Liver (tissue), 7 donors: ENCODE measurements at regions not wholly inside any gene's neighbourhood (a gene's known extent, or its start where the extent isn't known, plus 50 kb on each side); places are given as distances from the start of the nearest gene placed in this dataset.

ENCODE experiments used
- DNase-seq: peaks from one replicate; pipeline ENCODE4 v3.0.0-alpha.2; 2017; ENCODE audit warnings: low spot score
- H3K27ac ChIP-seq, 2 donors: one replicate each; pipeline ENCODE4 v1.7.0; 2013; ENCODE audit warnings: inconsistent platforms in 2 of 2, low read length in 2 of 2, control low read depth in 1 of 2, low read depth in 1 of 2, mild to moderate bottlenecking in 1 of 2
- H3K27me3 ChIP-seq, 4 donors: one replicate each; pipeline versions ENCODE4 v1.6.1 to v1.7.0; 2013; ENCODE audit warnings: low read length in 3 of 4, inconsistent platforms in 1 of 4, mild to moderate bottlenecking in 1 of 4, moderate library complexity in 1 of 4; ENCODE audit not compliant: control insufficient read depth in 4 of 4, insufficient read depth in 4 of 4
- H3K36me3 ChIP-seq, 4 donors: one replicate each; pipeline versions ENCODE4 v1.6.1 to v1.7.0; 2013; ENCODE audit warnings: low read length in 3 of 4, mild to moderate bottlenecking in 3 of 4, low read depth in 1 of 4, moderate library complexity in 1 of 4; ENCODE audit not compliant: control insufficient read depth in 4 of 4, insufficient read depth in 3 of 4
- H3K4me1 ChIP-seq, 4 donors: one replicate each; pipeline versions ENCODE4 v1.6.1 to v1.7.0; 2013; ENCODE audit warnings: low read length in 3 of 4, mild to moderate bottlenecking in 3 of 4, moderate library complexity in 1 of 4; ENCODE audit not compliant: control insufficient read depth in 4 of 4, insufficient read depth in 4 of 4
- H3K4me3 ChIP-seq, 3 donors: one replicate each; pipeline versions ENCODE4 v1.6.1 to v1.7.0; 2013; ENCODE audit warnings: low read length in 3 of 3, control low read depth in 1 of 3, low read depth in 1 of 3, mild to moderate bottlenecking in 1 of 3
- H3K9ac ChIP-seq, 2 donors: one replicate each; pipeline ENCODE4 v1.7.0; 2013; ENCODE audit warnings: low read length in 2 of 2, mild to moderate bottlenecking in 2 of 2, moderate library complexity in 2 of 2, control low read depth in 1 of 2, low read depth in 1 of 2
- H3K9me3 ChIP-seq, 4 donors: one replicate each; pipeline versions ENCODE4 v1.6.1 to v1.7.0; 2013; ENCODE audit warnings: low read length in 3 of 4; ENCODE audit not compliant: control insufficient read depth in 4 of 4
- FOXA1 ChIP-seq: IDR thresholded peaks from 2 replicates; pipeline ENCODE4 v1.6.1; 2016; ENCODE audit warnings: antibody characterized with exemption
- GABPA ChIP-seq, 2 donors: IDR thresholded peaks in 1 of 2; conservative IDR thresholded peaks in 1 of 2; 2 replicates each; pipeline ENCODE4 v1.6.1; 2016; ENCODE audit warnings: antibody characterized with exemption in 2 of 2, mild to moderate bottlenecking in 1 of 2, moderate library complexity in 1 of 2
- HNF4A ChIP-seq, 2 donors: conservative IDR thresholded peaks; 2 replicates each; pipeline ENCODE4 v1.6.1; 2016; ENCODE audit warnings: antibody characterized with exemption in 2 of 2, mild to moderate bottlenecking in 2 of 2
- HNF4G ChIP-seq: IDR thresholded peaks from 2 replicates; pipeline ENCODE4 v1.6.1; 2016; ENCODE audit warnings: antibody characterized with exemption
- JUND ChIP-seq, 2 donors: IDR thresholded peaks; 2 replicates each; pipeline ENCODE4 v1.6.1; 2016; ENCODE audit warnings: antibody characterized with exemption in 2 of 2
- MAX ChIP-seq: IDR thresholded peaks from 2 replicates; pipeline ENCODE4 v1.6.1; 2016; ENCODE audit warnings: antibody characterized with exemption
- NR2F2 ChIP-seq: IDR thresholded peaks from 2 replicates; pipeline ENCODE4 v1.6.1; 2016; ENCODE audit warnings: antibody characterized with exemption
- RAD21 ChIP-seq, 2 donors: IDR thresholded peaks; 2 replicates each; pipeline ENCODE4 v1.6.1; 2016; ENCODE audit warnings: antibody characterized with exemption in 2 of 2, mild to moderate bottlenecking in 2 of 2
- REST ChIP-seq: IDR thresholded peaks from 2 replicates; pipeline ENCODE4 v1.6.1; 2016; ENCODE audit warnings: antibody characterized with exemption, mild to moderate bottlenecking
- RXRA ChIP-seq, 2 donors: IDR thresholded peaks; 2 replicates each; pipeline ENCODE4 v1.6.1; 2017 to 2018; ENCODE audit warnings: antibody characterized with exemption in 2 of 2, mild to moderate bottlenecking in 1 of 2
- SP1 ChIP-seq: IDR thresholded peaks from 2 replicates; pipeline ENCODE4 v1.6.1; 2018; ENCODE audit warnings: antibody characterized with exemption, mild to moderate bottlenecking
- TAF1 ChIP-seq: conservative IDR thresholded peaks from 2 replicates; pipeline ENCODE4 v1.6.1; 2016; ENCODE audit warnings: antibody characterized with exemption, mild to moderate bottlenecking
- WGBS: extraction: QIAGEN DNeasy Blood & Tissue Kit; methylation state at CpG from one replicate; pipeline ENCODE4 v1.1.7; 2013; 5-methylcytosine and 5-hydroxymethylcytosine counted together
- donor health status: healthy.
- donor health status: healthy.
- donor health status: healthy.
- donor health status: healthy.

- DNase-seq: no peak
- H3K9me3 ChIP-seq: no peaks in the 10 kb centered on the region
- H3K27me3 ChIP-seq: no peaks in the 10 kb centered on the region
- TF ChIP-seq MAX: no peak
- no peak for TF ChIP-seq FOXA1
- TF ChIP-seq JUND (IDR thresholded peaks at IDR 0.05): no peak
- no peak for TF ChIP-seq REST
- TF ChIP-seq HNF4G: no peak
- no peak for TF ChIP-seq RXRA (IDR thresholded peaks at IDR 0.05)
- TF ChIP-seq RAD21 (IDR thresholded peaks at IDR 0.05): no peak
- WGBS: 95% methylated on average over 5 of the region's 5 CpGs
- H3K9ac ChIP-seq: no peak overlapping the region
- no peak overlapping the region for H3K4me3 ChIP-seq
- no peaks in the 10 kb centered on the region for H3K36me3 ChIP-seq
- H3K4me1 ChIP-seq: peaks cover 2 to 11% (median 7%) of the 10 kb centered on the region in 4 donors
- H3K27ac ChIP-seq: no peak overlapping the region
Observed at GRCh38 chr2:158011055-158011771, 90.5 kb upstream of the UPP2 start.

GRCh38 chr2:158009399-158009798, 92.3 kb upstream of the UPP2 start:
- H3K9me3 ChIP-seq: no peaks in the 10 kb centered on the region
- 32% methylated on average over 4 of the region's 4 CpGs for WGBS
- no peak overlapping the region for H3K9ac ChIP-seq
- no peak for DNase-seq
- H3K4me1 ChIP-seq: peaks cover 2 to 11% (median 7%) of the 10 kb centered on the region in 4 donors
- H3K27me3 ChIP-seq: no peaks in the 10 kb centered on the region
- no peaks in the 10 kb centered on the region for H3K36me3 ChIP-seq
- no peak overlapping the region for H3K27ac ChIP-seq
- H3K4me3 ChIP-seq: no peak overlapping the region
- TF ChIP-seq HNF4G (peak; percentile 56), NR2F2 (peak; percentile 61), SP1 (peak; percentile 52), TAF1 (no peak), GABPA (IDR thresholded peaks at IDR 0.05 in 1 of 2, conservative IDR thresholded peaks at IDR 0.05 in 1 of 2) (no peak), RXRA (IDR thresholded peaks at IDR 0.05) (peak; percentile 25 to 37), HNF4A (conservative IDR thresholded peaks at IDR 0.05) (peak; percentile 68 to 85), RAD21 (IDR thresholded peaks at IDR 0.05) (peak in 1 of 2 donors; percentile 45)

- Histone ChIP-seq H3K9me3 (no peaks in the 10 kb centered on the region), H3K4me3 (no peak overlapping the region), H3K4me1 (peaks cover 2 to 11% (median 7%) of the 10 kb centered on the region in 4 donors), H3K27ac (no peak overlapping the region), H3K9ac (no peak overlapping the region), H3K27me3 (no peaks in the 10 kb centered on the region), H3K36me3 (no peaks in the 10 kb centered on the region)
- no peak for DNase-seq
- TF ChIP-seq RAD21 (IDR thresholded peaks at IDR 0.05): no peak
- TF ChIP-seq HNF4G: no peak
- no peak for TF ChIP-seq REST
- TF ChIP-seq MAX: no peak
- no peak for TF ChIP-seq FOXA1
- 84% methylated on average over 9 of the region's 9 CpGs for WGBS
Observed at GRCh38 chr2:158006961-158007719, 94.5 kb upstream of the UPP2 start.
